Effector memory CD4-positive, alpha-beta T cell (primary cell): ENCODE measurements at regions not wholly inside any gene's neighbourhood (a gene's known extent, or its start where the extent isn't known, plus 50 kb on each side); places are given as distances from the start of the nearest gene placed in this dataset.

Experiments
- DNase-seq, 3 donors: peaks; one replicate each; pipeline ENCODE4 v3.0.0-alpha.2; 2020
- H3K27ac ChIP-seq: 2 replicates; pipeline ENCODE4 v1.7.0; 2013; ENCODE audit warnings: mild to moderate bottlenecking, low read length, moderate library complexity; ENCODE audit not compliant: insufficient read depth, poor library complexity, severe bottlenecking
- H3K27me3 ChIP-seq: replicated peaks from 2 replicates; pipeline ENCODE4 v1.7.0; 2013; ENCODE audit warnings: mild to moderate bottlenecking, low read length; ENCODE audit not compliant: insufficient read depth, control insufficient read depth, poor library complexity, severe bottlenecking
- H3K36me3 ChIP-seq: 2 replicates; pipeline ENCODE4 v1.7.0; 2013; ENCODE audit warnings: mild to moderate bottlenecking, low read length, moderate library complexity; ENCODE audit not compliant: control insufficient read depth, insufficient read depth
- H3K4me1 ChIP-seq: 2 replicates; pipeline ENCODE4 v1.7.0; 2013; ENCODE audit warnings: low read length, mild to moderate bottlenecking; ENCODE audit not compliant: control insufficient read depth, insufficient read depth, poor library complexity, severe bottlenecking
- H3K4me3 ChIP-seq: 2 replicates; pipeline ENCODE4 v1.7.0; 2013; ENCODE audit warnings: low read length, low read depth, mild to moderate bottlenecking; ENCODE audit not compliant: insufficient read depth, poor library complexity, severe bottlenecking
- H3K9me3 ChIP-seq: 2 replicates; pipeline ENCODE4 v1.7.0; 2013; ENCODE audit warnings: mild to moderate bottlenecking, low read length, moderate library complexity; ENCODE audit not compliant: control insufficient read depth

DNA sequence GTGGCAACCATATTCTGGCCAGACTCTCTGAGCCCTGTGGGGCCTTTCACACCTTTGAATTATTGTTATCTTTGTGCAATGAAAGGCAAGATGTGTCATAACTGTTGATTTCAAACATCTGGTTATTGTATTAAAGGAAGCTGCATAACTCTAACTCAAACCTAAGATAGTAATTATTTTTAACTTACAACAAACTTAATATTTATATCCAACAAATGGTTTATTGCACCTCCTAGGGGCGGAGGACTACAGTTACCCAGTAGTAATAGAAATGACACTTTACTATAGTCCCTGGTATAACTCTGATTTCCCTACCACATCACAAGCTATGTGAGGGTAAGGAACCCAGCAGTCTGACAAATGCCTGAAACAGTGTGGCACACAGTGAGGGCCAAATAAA, 363.9 kb upstream of the SUCLG2 start:
- H3K4me3 ChIP-seq: no peak overlapping the region
- no peaks in the 10 kb centered on the region for H3K9me3 ChIP-seq
- H3K27me3 ChIP-seq: no peaks in the 10 kb centered on the region
- H3K4me1 ChIP-seq: no peaks in the 10 kb centered on the region
- H3K36me3 ChIP-seq: no peaks in the 10 kb centered on the region
- DNase-seq: no peak
- no peak overlapping the region for H3K27ac ChIP-seq

- Histone ChIP-seq H3K4me3 (no peak overlapping the region), H3K36me3 (no peaks in the 10 kb centered on the region), H3K9me3 (no peaks in the 10 kb centered on the region), H3K27ac (no peak overlapping the region), H3K27me3 (no peaks in the 10 kb centered on the region), H3K4me1 (no peaks in the 10 kb centered on the region)
- DNase-seq: no peak
Observed at GRCh38 chr3:68017069-68017468, 362.7 kb upstream of the SUCLG2 start.

- Histone ChIP-seq H3K4me3 (no peak overlapping the region), H3K4me1 (peaks cover 13% of the 10 kb centered on the region), H3K36me3 (no peaks in the 10 kb centered on the region), H3K27ac (no peak overlapping the region), H3K27me3 (no peaks in the 10 kb centered on the region), H3K9me3 (no peaks in the 10 kb centered on the region)
- DNase-seq: no peak
Observed at GRCh38 chr3:68009900-68010299, 355.5 kb upstream of the SUCLG2 start.

DNA sequence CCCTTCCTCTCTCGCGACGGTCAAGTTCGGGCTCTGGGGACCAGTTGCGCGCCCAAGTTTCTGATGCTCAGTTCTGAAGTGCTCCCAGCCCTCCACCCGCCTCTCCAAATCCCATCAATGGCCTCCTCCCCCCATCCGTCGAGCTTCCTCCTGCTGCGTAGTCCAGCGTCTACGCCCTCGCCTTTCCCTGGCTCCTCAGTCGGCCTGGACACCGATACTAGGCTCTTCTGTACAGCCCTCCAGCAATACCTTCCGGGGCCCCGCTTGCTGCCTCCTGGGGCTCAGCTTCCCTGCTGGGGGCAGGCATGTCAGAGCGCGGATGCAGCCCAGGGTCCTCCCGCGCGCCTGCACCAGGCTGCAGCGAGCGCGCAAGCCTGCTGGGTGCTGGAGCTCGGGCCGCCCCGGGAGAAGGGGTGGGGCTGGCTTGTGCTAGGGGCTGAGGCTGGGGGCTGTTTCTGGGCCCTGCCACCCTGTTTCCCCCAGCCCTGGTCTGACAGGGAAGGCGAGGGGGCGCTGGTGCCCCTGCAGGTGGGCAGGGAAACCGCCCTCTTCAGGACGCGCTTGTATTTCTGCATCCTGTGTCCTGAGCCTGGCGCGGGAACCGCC, 353.3 kb upstream of the SUCLG2 start:
- Histone ChIP-seq H3K27me3 (no peaks in the 10 kb centered on the region), H3K4me3 (peak overlapping the region; percentile 52), H3K27ac (no peak overlapping the region), H3K4me1 (peaks cover 13% of the 10 kb centered on the region), H3K9me3 (no peaks in the 10 kb centered on the region), H3K36me3 (no peaks in the 10 kb centered on the region)
- peak in 1 of 3 donors; percentile 2 for DNase-seq

- no peaks in the 10 kb centered on the region for H3K9me3 ChIP-seq
- H3K27ac ChIP-seq: no peak overlapping the region
- no peaks in the 10 kb centered on the region for H3K27me3 ChIP-seq
- no peak overlapping the region for H3K4me3 ChIP-seq
- no peaks in the 10 kb centered on the region for H3K36me3 ChIP-seq
- no peak for DNase-seq
- H3K4me1 ChIP-seq: peaks cover 13% of the 10 kb centered on the region
Observed at GRCh38 chr3:68006646-68007045, 352.2 kb upstream of the SUCLG2 start.

DNA sequence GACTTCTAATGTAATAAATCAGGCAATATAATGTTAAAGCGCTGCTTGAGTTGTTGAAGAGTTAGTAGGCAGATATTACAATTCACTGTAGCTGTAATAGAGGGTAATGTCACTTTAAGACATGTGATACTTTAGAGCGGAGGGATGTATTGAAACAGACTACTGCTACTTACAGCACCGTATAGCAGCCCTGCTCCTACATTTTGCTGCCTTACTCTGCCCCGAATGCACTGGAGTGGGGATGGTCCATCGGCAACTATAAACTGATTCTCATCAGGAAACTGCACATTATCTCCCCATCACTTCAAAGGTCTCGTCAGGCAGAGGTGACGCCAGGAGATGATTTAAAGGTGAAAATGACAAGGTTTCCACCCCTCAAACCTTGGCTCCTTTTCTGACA, 349.7 kb upstream of the SUCLG2 start:
- Histone ChIP-seq H3K9me3 (no peaks in the 10 kb centered on the region), H3K4me1 (peaks cover 13% of the 10 kb centered on the region), H3K4me3 (no peak overlapping the region), H3K36me3 (no peaks in the 10 kb centered on the region), H3K27ac (no peak overlapping the region), H3K27me3 (no peaks in the 10 kb centered on the region)
- no peak for DNase-seq

- Histone ChIP-seq H3K36me3 (no peaks in the 10 kb centered on the region), H3K9me3 (no peaks in the 10 kb centered on the region), H3K27me3 (no peaks in the 10 kb centered on the region), H3K27ac (no peak overlapping the region), H3K4me3 (no peak overlapping the region), H3K4me1 (no peaks in the 10 kb centered on the region)
- DNase-seq: no peak
Observed at GRCh38 chr3:67998281-67998680, 343.9 kb upstream of the SUCLG2 start.

DNA sequence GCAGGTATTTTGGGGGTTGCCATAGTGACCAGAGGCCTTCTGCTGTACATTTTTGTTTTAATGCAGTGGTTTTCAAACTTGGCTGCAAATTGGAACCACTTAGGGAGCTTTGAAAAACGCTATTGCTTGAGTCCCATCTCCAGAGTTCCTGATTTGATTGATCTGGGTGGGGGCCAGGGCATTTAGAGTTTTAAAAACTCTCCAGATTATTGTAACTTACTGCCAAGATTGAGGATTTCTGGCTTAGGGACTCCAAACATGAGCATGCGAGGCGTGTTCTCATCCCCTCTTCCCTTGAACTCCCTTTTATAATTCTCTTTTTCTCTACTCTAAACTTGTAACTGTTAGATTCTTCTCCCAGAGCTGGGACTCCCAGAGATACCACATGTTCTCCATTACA, 340.8 kb upstream of the SUCLG2 start:
- DNase-seq: no peak
- no peaks in the 10 kb centered on the region for H3K36me3 ChIP-seq
- H3K9me3 ChIP-seq: no peaks in the 10 kb centered on the region
- no peaks in the 10 kb centered on the region for H3K27me3 ChIP-seq
- no peak overlapping the region for H3K27ac ChIP-seq
- H3K4me3 ChIP-seq: no peak overlapping the region
- no peaks in the 10 kb centered on the region for H3K4me1 ChIP-seq

DNA sequence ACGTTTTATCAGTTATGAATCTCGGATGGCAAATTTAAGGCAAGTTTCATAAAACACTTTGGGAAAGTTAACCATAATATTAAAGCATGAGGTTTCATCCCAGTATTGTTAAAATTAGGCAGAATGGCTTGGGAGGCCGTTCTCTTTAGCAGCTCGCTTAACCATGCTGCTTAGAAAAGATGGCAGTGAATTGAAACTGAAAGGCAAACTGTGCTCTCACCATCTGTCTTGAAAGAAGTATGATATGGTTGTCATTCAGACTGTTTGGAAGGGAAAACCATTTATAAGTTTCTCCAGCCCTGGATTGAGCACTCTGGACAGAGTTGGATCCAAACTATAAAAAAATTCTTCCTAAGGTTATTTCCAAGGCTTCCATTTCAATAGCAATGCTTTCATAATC, 332.3 kb upstream of the SUCLG2 start:
- no peak overlapping the region for H3K27ac ChIP-seq
- no peak overlapping the region for H3K4me3 ChIP-seq
- H3K9me3 ChIP-seq: no peaks in the 10 kb centered on the region
- no peaks in the 10 kb centered on the region for H3K27me3 ChIP-seq
- DNase-seq: no peak
- no peaks in the 10 kb centered on the region for H3K36me3 ChIP-seq
- no peaks in the 10 kb centered on the region for H3K4me1 ChIP-seq

DNA sequence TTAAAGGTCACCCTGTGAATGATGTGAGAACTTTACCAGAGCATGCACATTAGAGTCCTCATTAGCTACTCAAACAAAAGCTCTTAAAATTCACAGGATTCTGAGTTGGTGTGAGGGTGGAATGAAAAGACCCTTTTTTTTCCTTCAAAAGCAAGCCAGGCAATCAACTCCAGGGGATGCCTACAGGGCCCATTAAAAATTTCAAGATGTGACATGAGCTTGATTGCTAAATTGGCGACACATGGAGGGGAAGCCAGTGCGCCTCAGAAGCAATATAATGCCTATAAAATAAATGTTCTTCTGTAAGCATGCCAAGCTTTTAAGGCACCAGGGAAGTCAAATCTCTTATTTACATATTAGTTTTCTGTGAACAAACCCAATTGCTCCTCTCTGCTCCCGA, 328.8 kb upstream of the SUCLG2 start:
- no peak overlapping the region for H3K4me3 ChIP-seq
- H3K9me3 ChIP-seq: no peaks in the 10 kb centered on the region
- H3K27me3 ChIP-seq: no peaks in the 10 kb centered on the region
- H3K27ac ChIP-seq: no peak overlapping the region
- DNase-seq: no peak
- H3K36me3 ChIP-seq: no peaks in the 10 kb centered on the region
- no peaks in the 10 kb centered on the region for H3K4me1 ChIP-seq
